B cell (primary cell): ENCODE measurements at regions not wholly inside any gene's neighbourhood (a gene's known extent, or its start where the extent isn't known, plus 50 kb on each side); places are given as distances from the start of the nearest gene placed in this dataset.

ENCODE experiments used
- ATAC-seq: fragments of 200-7000 bp; cut with Tn5 transposase; one replicate; pipeline ENCODE4 v1.10.0; 2021; ENCODE audit warnings: low read depth, mild to moderate bottlenecking, moderate number of reproducible peaks, moderate library complexity
- CTCF ChIA-PET: fragments of 350-600 bp; sonication (Branson Sonifier 250); formaldehyde crosslinking; loops from one replicate; lab custom pipeline; 2021; ENCODE audit warnings: antibody characterized with exemption, inconsistent platforms; lab: Charles Lee
- POLR2A ChIA-PET: fragments of 350-600 bp; sonication (Branson Sonifier 250); formaldehyde crosslinking; loops from one replicate; lab custom pipeline; 2021; ENCODE audit warnings: antibody characterized with exemption; lab: Charles Lee
- DNase-seq: peaks from one replicate; pipeline ENCODE4 v3.0.0; 2013
- H2AFZ ChIP-seq: 2 replicates; pipeline ENCODE4 v1.6.1; 2012; ENCODE audit warnings: mild to moderate bottlenecking, low read depth, low read length; ENCODE audit not compliant: insufficient read depth, poor library complexity, severe bottlenecking
- H3K27ac ChIP-seq, 2 donors: 1 replicate in 1 of 2; 2 replicates in 1 of 2; pipeline ENCODE4 v1.5.1; 2012 to 2013; ENCODE audit warnings: low read length in 2 of 2, mild to moderate bottlenecking in 2 of 2, moderate library complexity in 1 of 2
- H3K27me3 ChIP-seq, 4 experiments: fragments of 200-600 bp in 1 of 4; sonication (generic) in 1 of 4; replicated peaks in 1 of 4; 1 replicate in 2 of 4; 2 replicates in 2 of 4; pipeline versions ENCODE4 v1.6.1 to v1.7.0; 2013 to 2016; ENCODE audit warnings: low read length in 3 of 4, mild to moderate bottlenecking in 2 of 4, mixed read lengths in 1 of 4, moderate library complexity in 1 of 4; ENCODE audit not compliant: insufficient read depth in 4 of 4, control insufficient read depth in 3 of 4; ENCODE audit errors: control extremely low read depth in 1 of 4
- H3K36me3 ChIP-seq, 2 experiments: replicated peaks in 1 of 2; 1 replicate in 1 of 2; 2 replicates in 1 of 2; pipeline versions ENCODE4 v1.6.1 to v1.7.1; 2013; ENCODE audit warnings: low read length in 1 of 2; ENCODE audit not compliant: insufficient read depth in 2 of 2, control insufficient read depth in 1 of 2; ENCODE audit errors: control extremely low read depth in 1 of 2, extremely low read depth in 1 of 2
- H3K4me1 ChIP-seq, 2 donors: fragments of 200-600 bp in 1 of 2; sonication (generic) in 1 of 2; 1 replicate in 1 of 2; 2 replicates in 1 of 2; pipeline versions ENCODE4 v1.5.1 to v1.6.1; 2013 to 2017; ENCODE audit warnings: low read length in 2 of 2; ENCODE audit not compliant: control insufficient read depth in 2 of 2, insufficient read depth in 2 of 2
- H3K4me2 ChIP-seq: replicated peaks from 2 replicates; pipeline ENCODE3; 2012; ENCODE audit warnings: mild to moderate bottlenecking, low read depth, low read length; ENCODE audit not compliant: poor library complexity, severe bottlenecking
- H3K4me3 ChIP-seq, 5 experiments: fragments of 200-600 bp in 1 of 5; sonication (generic) in 1 of 5; 1 replicate in 3 of 5; 2 replicates in 2 of 5; pipeline versions ENCODE4 v1.5.1 to v1.7.0; 2011 to 2016; ENCODE audit warnings: low read length in 4 of 5, mild to moderate bottlenecking in 4 of 5, low read depth in 2 of 5, control low read depth in 1 of 5, moderate library complexity in 1 of 5; ENCODE audit not compliant: insufficient read depth in 1 of 5; ENCODE audit errors: control extremely low read depth in 1 of 5, extremely low read depth in 1 of 5
- H3K79me2 ChIP-seq: fragments of 200-600 bp; sonication (generic); one replicate; pipeline ENCODE4 v1.6.0; 2016; ENCODE audit warnings: low read length; ENCODE audit not compliant: control insufficient read depth, insufficient read depth
- H3K9ac ChIP-seq: fragments of 200-600 bp; sonication (generic); 2 replicates; pipeline ENCODE4 v1.6.1; 2017; ENCODE audit warnings: mild to moderate bottlenecking, low read length, moderate library complexity
- H3K9me3 ChIP-seq, 3 donors: one replicate each; pipeline versions ENCODE4 v1.6.1 to v1.7.1; 2013; ENCODE audit warnings: low read length in 2 of 3; ENCODE audit not compliant: control insufficient read depth in 2 of 3, insufficient read depth in 1 of 3; ENCODE audit errors: control extremely low read depth in 1 of 3
- H4K20me1 ChIP-seq: 2 replicates; pipeline ENCODE4 v1.6.0; 2012; ENCODE audit warnings: mild to moderate bottlenecking, low read length; ENCODE audit not compliant: insufficient read depth, control insufficient read depth, poor library complexity, severe bottlenecking
- H3K27ac Mint-ChIP-seq: one replicate; pipeline ENCODE4 v1.8.0; 2021; ENCODE audit warnings: mixed read lengths
- H3K27me3 Mint-ChIP-seq: one replicate; pipeline ENCODE4 v1.8.0; 2021; ENCODE audit warnings: mixed read lengths
- H3K4me1 Mint-ChIP-seq: one replicate; pipeline ENCODE4 v1.8.0; 2021; ENCODE audit warnings: mixed read lengths
- H3K4me3 Mint-ChIP-seq: one replicate; pipeline ENCODE4 v1.8.0; 2021; ENCODE audit warnings: mixed read lengths
- H3K9me3 Mint-ChIP-seq: one replicate; pipeline ENCODE4 v1.8.0; 2022; ENCODE audit warnings: mixed read lengths; ENCODE audit not compliant: insufficient read depth
- CTCF ChIP-seq: fragments of 200-600 bp; IDR thresholded peaks from one replicate; pipeline ENCODE4 v1.8.0; 2022; ENCODE audit warnings: antibody characterized with exemption, mild to moderate bottlenecking
- EZH2 ChIP-seq: IDR thresholded peaks from 2 replicates; pipeline ENCODE4 v1.6.1; 2012; ENCODE audit warnings: borderline replicate concordance, low read depth, mild to moderate bottlenecking, moderate library complexity, low read length; ENCODE audit not compliant: insufficient read depth, poor library complexity, severe bottlenecking
- WGBS: methylation state at CpG from one replicate; pipeline ENCODE4 v1.1.5; 2013; ENCODE audit warnings: missing lambda C conversion rate; ENCODE audit not compliant: insufficient coverage; 5-methylcytosine and 5-hydroxymethylcytosine counted together
- intact Hi-C: fragments of 100-400 bp; cut with micrococcal nuclease; formaldehyde crosslinking; loops from one replicate; pipeline ENCODE4 v1.10.0; 2022

- TF ChIP-seq CTCF (no peak), EZH2 (no peak)
- DNase-seq (no peak), ATAC-seq (no peak)
- Mint-ChIP-seq H3K4me3 (no peak overlapping the region), H3K9me3 (no peaks in the 10 kb centered on the region), H3K27me3 (no peaks in the 10 kb centered on the region), H3K4me1 (no peaks in the 10 kb centered on the region), H3K27ac (no peak overlapping the region)
- H3K9ac ChIP-seq, result no peak overlapping the region
- H3K4me3 ChIP-seq, result no peak overlapping the region
- H3K4me1 ChIP-seq, result no peaks in the 10 kb centered on the region
- H4K20me1 ChIP-seq, result no peaks in the 10 kb centered on the region
- no peaks in the 10 kb centered on the region for H3K36me3 ChIP-seq
- H3K4me2 ChIP-seq, result no peak overlapping the region
- intact Hi-C loops, result no loop called here
- no peaks in the 10 kb centered on the region for H3K79me2 ChIP-seq
- no peak overlapping the region for H3K27ac ChIP-seq
- no peaks in the 10 kb centered on the region for H3K9me3 ChIP-seq
- WGBS, result no CpG with 5 or more reads among the region's 2 CpGs
- CTCF ChIA-PET, result no interaction called here
- POLR2A ChIA-PET, result no interaction called here
- no peak overlapping the region for H2AFZ ChIP-seq
- no peaks in the 10 kb centered on the region for H3K27me3 ChIP-seq
These were observed 481.6 kb downstream of the SOX6 start for GRCh38 chr11:15874704-15875103.

- H3K4me3 Mint-ChIP-seq, result no peak overlapping the region
- intact Hi-C loops, result no loop called here
- no peak for ATAC-seq
- WGBS, result 86% methylated on average over 1 of the region's 3 CpGs
- Histone ChIP-seq H3K9me3 (no peaks in the 10 kb centered on the region), H3K4me1 (no peaks in the 10 kb centered on the region), H3K4me2 (no peak overlapping the region), H3K27me3 (no peaks in the 10 kb centered on the region), H3K36me3 (no peaks in the 10 kb centered on the region), H4K20me1 (no peaks in the 10 kb centered on the region), H2AFZ (no peak overlapping the region), H3K4me3 (no peak overlapping the region), H3K79me2 (no peaks in the 10 kb centered on the region), H3K27ac (no peak overlapping the region), H3K9ac (no peak overlapping the region)
- no peak for DNase-seq
- H3K9me3 Mint-ChIP-seq, result no peaks in the 10 kb centered on the region
- POLR2A ChIA-PET, result no interaction called here
- no peaks in the 10 kb centered on the region for H3K27me3 Mint-ChIP-seq
- H3K27ac Mint-ChIP-seq, result no peak overlapping the region
- no peak for TF ChIP-seq CTCF
- no peak for TF ChIP-seq EZH2
- CTCF ChIA-PET, result no interaction called here
- no peaks in the 10 kb centered on the region for H3K4me1 Mint-ChIP-seq
These were observed 481.0 kb downstream of the SOX6 start for GRCh38 chr11:15875393-15875792.
